ENCODE measurements at regions not wholly inside any gene's neighbourhood (a gene's known extent, or its start where the extent isn't known, plus 50 kb on each side); places are given as distances from the start of the nearest gene placed in this dataset.

GRCh38 chr7:85688712-85689111 is 501.9 kb upstream of the SEMA3D start:
- H3K9me3 ChIP-seq (ENCODE audit: control insufficient read depth in 4 of 4, low read length in 3 of 4): no peaks in the 10 kb centered on the region
- WGBS: 76% methylated on average over 2 of the region's 2 CpGs
- no peak overlapping the region for H3K27ac ChIP-seq (ENCODE audit: low read depth in 1 of 2, low read length in 2 of 2)
- no peak overlapping the region for H3K4me3 ChIP-seq (ENCODE audit: low read depth in 1 of 3, low read length in 3 of 3)
- TF ChIP-seq FOXA2 (IDR thresholded peaks at IDR 0.05) (no peak), TAF1 (conservative IDR thresholded peaks at IDR 0.05) (no peak), JUND (IDR thresholded peaks at IDR 0.05) (no peak), EGR1 (IDR thresholded peaks at IDR 0.05; ENCODE audit: low read depth in 2 of 2) (no peak), MAX (IDR thresholded peaks at IDR 0.05) (no peak), RAD21 (IDR thresholded peaks at IDR 0.05) (no peak), HNF4G (IDR thresholded peaks at IDR 0.05) (no peak), NR2F2 (IDR thresholded peaks at IDR 0.05) (no peak), RXRA (IDR thresholded peaks at IDR 0.05) (no peak), FOXA1 (IDR thresholded peaks at IDR 0.05) (no peak), REST (IDR thresholded peaks at IDR 0.05) (no peak), SP1 (IDR thresholded peaks at IDR 0.05) (no peak)
- TF ChIP-seq, protein P1, sequence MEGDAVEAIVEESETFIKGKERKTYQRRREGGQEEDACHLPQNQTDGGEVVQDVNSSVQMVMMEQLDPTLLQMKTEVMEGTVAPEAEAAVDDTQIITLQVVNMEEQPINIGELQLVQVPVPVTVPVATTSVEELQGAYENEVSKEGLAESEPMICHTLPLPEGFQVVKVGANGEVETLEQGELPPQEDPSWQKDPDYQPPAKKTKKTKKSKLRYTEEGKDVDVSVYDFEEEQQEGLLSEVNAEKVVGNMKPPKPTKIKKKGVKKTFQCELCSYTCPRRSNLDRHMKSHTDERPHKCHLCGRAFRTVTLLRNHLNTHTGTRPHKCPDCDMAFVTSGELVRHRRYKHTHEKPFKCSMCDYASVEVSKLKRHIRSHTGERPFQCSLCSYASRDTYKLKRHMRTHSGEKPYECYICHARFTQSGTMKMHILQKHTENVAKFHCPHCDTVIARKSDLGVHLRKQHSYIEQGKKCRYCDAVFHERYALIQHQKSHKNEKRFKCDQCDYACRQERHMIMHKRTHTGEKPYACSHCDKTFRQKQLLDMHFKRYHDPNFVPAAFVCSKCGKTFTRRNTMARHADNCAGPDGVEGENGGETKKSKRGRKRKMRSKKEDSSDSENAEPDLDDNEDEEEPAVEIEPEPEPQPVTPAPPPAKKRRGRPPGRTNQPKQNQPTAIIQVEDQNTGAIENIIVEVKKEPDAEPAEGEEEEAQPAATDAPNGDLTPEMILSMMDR (IDR thresholded peaks at IDR 0.05; ENCODE audit: low read depth, low read length, missing input control): no peak
- TF ChIP-seq, protein P2, sequence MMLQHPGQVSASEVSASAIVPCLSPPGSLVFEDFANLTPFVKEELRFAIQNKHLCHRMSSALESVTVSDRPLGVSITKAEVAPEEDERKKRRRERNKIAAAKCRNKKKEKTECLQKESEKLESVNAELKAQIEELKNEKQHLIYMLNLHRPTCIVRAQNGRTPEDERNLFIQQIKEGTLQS (IDR thresholded peaks at IDR 0.05): no peak
- TF ChIP-seq, protein P3, sequence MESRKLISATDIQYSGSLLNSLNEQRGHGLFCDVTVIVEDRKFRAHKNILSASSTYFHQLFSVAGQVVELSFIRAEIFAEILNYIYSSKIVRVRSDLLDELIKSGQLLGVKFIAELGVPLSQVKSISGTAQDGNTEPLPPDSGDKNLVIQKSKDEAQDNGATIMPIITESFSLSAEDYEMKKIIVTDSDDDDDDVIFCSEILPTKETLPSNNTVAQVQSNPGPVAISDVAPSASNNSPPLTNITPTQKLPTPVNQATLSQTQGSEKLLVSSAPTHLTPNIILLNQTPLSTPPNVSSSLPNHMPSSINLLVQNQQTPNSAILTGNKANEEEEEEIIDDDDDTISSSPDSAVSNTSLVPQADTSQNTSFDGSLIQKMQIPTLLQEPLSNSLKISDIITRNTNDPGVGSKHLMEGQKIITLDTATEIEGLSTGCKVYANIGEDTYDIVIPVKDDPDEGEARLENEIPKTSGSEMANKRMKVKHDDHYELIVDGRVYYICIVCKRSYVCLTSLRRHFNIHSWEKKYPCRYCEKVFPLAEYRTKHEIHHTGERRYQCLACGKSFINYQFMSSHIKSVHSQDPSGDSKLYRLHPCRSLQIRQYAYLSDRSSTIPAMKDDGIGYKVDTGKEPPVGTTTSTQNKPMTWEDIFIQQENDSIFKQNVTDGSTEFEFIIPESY (IDR thresholded peaks at IDR 0.05): no peak
- no peaks in the 10 kb centered on the region for H3K4me1 ChIP-seq (ENCODE audit: control insufficient read depth in 4 of 4, insufficient read depth in 4 of 4, low read length in 3 of 4)
- H3K27me3 ChIP-seq (ENCODE audit: control insufficient read depth in 4 of 4, insufficient read depth in 4 of 4, low read length in 3 of 4): no peaks in the 10 kb centered on the region
- H3K9ac ChIP-seq (ENCODE audit: low read depth in 1 of 2, low read length in 2 of 2): no peak overlapping the region
- no peak for DNase-seq (ENCODE audit: low spot score)
- no peaks in the 10 kb centered on the region for H3K36me3 ChIP-seq (ENCODE audit: control insufficient read depth in 4 of 4, insufficient read depth in 3 of 4, low read depth in 1 of 4, low read length in 3 of 4)

DNA sequence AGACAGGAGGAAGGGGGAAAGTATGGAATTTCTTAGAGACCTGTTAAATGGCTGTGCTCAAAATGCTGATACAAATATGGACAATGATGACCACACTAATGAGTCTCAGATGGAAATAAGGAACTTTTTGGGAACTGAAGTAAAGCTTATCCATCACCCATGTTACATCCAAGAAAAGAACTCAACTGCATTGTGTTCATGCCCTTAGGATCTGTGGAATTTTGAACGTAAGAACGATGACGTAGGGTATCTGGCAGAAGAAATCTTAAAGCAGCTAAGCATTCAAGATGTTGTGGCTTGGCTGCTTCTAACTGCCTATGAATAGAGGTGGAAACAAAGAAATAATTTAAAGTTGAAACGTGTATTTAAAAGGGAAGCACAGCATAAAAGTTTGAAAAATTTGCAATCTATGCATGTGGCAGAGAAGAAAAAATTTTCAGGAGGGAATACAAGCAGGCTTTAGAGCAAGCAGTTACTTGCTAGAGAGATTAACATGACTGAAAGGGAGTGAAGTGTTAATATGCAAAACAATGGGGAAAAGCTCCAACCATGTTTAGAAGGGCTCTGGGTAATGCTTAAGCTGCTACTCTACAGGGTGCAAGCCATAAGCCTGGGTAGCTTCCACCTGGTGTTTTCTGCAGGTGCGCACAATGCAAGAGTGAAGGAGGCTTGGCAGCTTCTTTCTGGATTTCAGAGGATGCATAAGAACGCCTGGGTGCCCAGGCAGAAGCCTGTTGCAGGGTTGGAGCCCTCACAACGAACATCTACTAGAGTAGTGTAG is 499.7 kb upstream of the SEMA3D start:
- no peak for DNase-seq (ENCODE audit: low spot score)
- H3K4me3 ChIP-seq (ENCODE audit: low read depth in 1 of 3, low read length in 3 of 3): no peak overlapping the region
- 74% methylated on average over 7 of the region's 7 CpGs for WGBS
- no peak for TF ChIP-seq REST (IDR thresholded peaks at IDR 0.05)
- TF ChIP-seq, protein P3 (IDR thresholded peaks at IDR 0.05): no peak
- no peak for TF ChIP-seq RAD21 (IDR thresholded peaks at IDR 0.05)
- no peak for TF ChIP-seq YY1 (IDR thresholded peaks at IDR 0.05)
- TF ChIP-seq HNF4G (IDR thresholded peaks at IDR 0.05): no peak
- TF ChIP-seq HNF4A (conservative IDR thresholded peaks at IDR 0.05): no peak
- no peak for TF ChIP-seq JUND (IDR thresholded peaks at IDR 0.05)
- TF ChIP-seq MAX (IDR thresholded peaks at IDR 0.05): no peak

More for the DNA sequence above, 499.7 kb upstream of the SEMA3D start:
- Histone ChIP-seq H3K9me3 (ENCODE audit: control insufficient read depth in 4 of 4, low read length in 3 of 4) (no peaks in the 10 kb centered on the region), H3K4me1 (ENCODE audit: control insufficient read depth in 4 of 4, insufficient read depth in 4 of 4, low read length in 3 of 4) (no peaks in the 10 kb centered on the region), H3K9ac (ENCODE audit: low read depth in 1 of 2, low read length in 2 of 2) (no peak overlapping the region), H3K27me3 (ENCODE audit: control insufficient read depth in 4 of 4, insufficient read depth in 4 of 4, low read length in 3 of 4) (no peaks in the 10 kb centered on the region), H3K36me3 (ENCODE audit: control insufficient read depth in 4 of 4, insufficient read depth in 3 of 4, low read depth in 1 of 4, low read length in 3 of 4) (no peaks in the 10 kb centered on the region), H3K27ac (ENCODE audit: low read depth in 1 of 2, low read length in 2 of 2) (no peak overlapping the region)

Data from liver (tissue), 8 donors.